SK-N-SH (cell line): ENCODE measurements at regions not wholly inside any gene's neighbourhood (a gene's known extent, or its start where the extent isn't known, plus 50 kb on each side); places are given as distances from the start of the nearest gene placed in this dataset.

Experiments
- EZH2phosphoT487 ChIP-seq: fragments of 200-600 bp; sonication (generic); IDR thresholded peaks from 2 replicates; pipeline ENCODE4 v1.6.1; 2017; ENCODE audit warnings: low read depth, mixed run types, mild to moderate bottlenecking, antibody characterized with exemption, moderate library complexity, borderline replicate concordance
- POLR2AphosphoS5 ChIP-seq: IDR thresholded peaks from 2 replicates; pipeline ENCODE4 v1.6.1; 2012; ENCODE audit warnings: low read depth, low read length
- TEAD4 ChIP-seq: IDR thresholded peaks from 2 replicates; pipeline ENCODE4 v1.4.0; 2012; ENCODE audit warnings: mild to moderate bottlenecking, borderline replicate concordance; ENCODE audit not compliant: insufficient read depth
- TF ChIP-seq, protein P1 (sequence below): fragments of 150-350 bp; IDR thresholded peaks from 2 replicates; pipeline ENCODE4 v1.6.1; 2017; ENCODE audit warnings: antibody characterized with exemption, low read length, low read depth, borderline replicate concordance
- TF ChIP-seq, protein P2 (sequence below): fragments of 200-600 bp; sonication (generic); IDR thresholded peaks from 2 replicates; pipeline ENCODE4 v1.6.1; 2017; ENCODE audit warnings: antibody characterized with exemption, mild to moderate bottlenecking, moderate library complexity
- TF ChIP-seq, protein P3 (sequence below): IDR thresholded peaks from 2 replicates; pipeline ENCODE4 v1.4.0; 2012; ENCODE audit warnings: low read depth

DNA sequence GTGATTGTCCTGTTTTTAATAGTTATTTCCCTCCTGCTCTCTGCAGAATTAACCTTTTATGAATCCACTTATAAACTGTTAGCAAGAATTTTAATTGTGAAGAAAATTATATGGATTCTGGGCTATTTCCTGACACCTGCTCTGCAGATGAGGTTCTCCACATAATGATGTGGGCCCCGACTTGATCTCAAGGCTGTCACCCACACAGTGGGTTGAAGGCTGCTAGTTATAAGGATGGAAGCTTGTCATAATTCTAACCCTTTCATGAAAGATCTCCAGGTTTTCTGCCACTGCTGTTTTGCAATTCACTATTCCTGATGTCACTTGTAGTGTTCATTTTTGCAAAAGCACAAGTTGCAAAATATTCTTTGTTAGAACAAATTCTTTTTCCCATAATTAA is 69.1 kb upstream of the MAN2A1 start:
- TF ChIP-seq, protein P1, sequence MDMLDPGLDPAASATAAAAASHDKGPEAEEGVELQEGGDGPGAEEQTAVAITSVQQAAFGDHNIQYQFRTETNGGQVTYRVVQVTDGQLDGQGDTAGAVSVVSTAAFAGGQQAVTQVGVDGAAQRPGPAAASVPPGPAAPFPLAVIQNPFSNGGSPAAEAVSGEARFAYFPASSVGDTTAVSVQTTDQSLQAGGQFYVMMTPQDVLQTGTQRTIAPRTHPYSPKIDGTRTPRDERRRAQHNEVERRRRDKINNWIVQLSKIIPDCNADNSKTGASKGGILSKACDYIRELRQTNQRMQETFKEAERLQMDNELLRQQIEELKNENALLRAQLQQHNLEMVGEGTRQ, result no peak
- TF ChIP-seq, protein P2, sequence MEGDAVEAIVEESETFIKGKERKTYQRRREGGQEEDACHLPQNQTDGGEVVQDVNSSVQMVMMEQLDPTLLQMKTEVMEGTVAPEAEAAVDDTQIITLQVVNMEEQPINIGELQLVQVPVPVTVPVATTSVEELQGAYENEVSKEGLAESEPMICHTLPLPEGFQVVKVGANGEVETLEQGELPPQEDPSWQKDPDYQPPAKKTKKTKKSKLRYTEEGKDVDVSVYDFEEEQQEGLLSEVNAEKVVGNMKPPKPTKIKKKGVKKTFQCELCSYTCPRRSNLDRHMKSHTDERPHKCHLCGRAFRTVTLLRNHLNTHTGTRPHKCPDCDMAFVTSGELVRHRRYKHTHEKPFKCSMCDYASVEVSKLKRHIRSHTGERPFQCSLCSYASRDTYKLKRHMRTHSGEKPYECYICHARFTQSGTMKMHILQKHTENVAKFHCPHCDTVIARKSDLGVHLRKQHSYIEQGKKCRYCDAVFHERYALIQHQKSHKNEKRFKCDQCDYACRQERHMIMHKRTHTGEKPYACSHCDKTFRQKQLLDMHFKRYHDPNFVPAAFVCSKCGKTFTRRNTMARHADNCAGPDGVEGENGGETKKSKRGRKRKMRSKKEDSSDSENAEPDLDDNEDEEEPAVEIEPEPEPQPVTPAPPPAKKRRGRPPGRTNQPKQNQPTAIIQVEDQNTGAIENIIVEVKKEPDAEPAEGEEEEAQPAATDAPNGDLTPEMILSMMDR, result no peak
- TF ChIP-seq, protein P3, sequence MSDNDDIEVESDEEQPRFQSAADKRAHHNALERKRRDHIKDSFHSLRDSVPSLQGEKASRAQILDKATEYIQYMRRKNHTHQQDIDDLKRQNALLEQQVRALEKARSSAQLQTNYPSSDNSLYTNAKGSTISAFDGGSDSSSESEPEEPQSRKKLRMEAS, result no peak
- TF ChIP-seq TEAD4 (no peak), EZH2phosphoT487 (no peak), POLR2AphosphoS5 (no peak)
